ENCODE measurements at regions not wholly inside any gene's neighbourhood (a gene's known extent, or its start where the extent isn't known, plus 50 kb on each side); places are given as distances from the start of the nearest gene placed in this dataset.
A peak's percentile ranks its signal among the peaks of the same experiment; 100 is the strongest.

GRCh38 chr2:240224676-240225075 is 84.2 kb upstream of the OTOS start:
- intact Hi-C loops (cut with micrococcal nuclease) (no loop called here), dilution Hi-C loops (cut with HindIII; ENCODE audit: low sequenced_read_pairs, unreplicated experiment) (no loop called here), in situ Hi-C loops (cut with MboI; ENCODE audit: low sequenced_read_pairs) (no loop called here)
- ChIA-PET CTCF (no interaction called here), POLR2A (ENCODE audit: unreplicated experiment) (no interaction called here)
- H2BK120ac ChIP-seq (ENCODE audit: low read depth, low read length): no peak overlapping the region
- H2BK20ac ChIP-seq (ENCODE audit: low read depth, low read length): no peak overlapping the region
- H3K27me3 ChIP-seq (ENCODE audit: control insufficient read depth, insufficient read depth, low read length): no peaks in the 10 kb centered on the region; the same call in 1 of the 2 replicates
- no peak overlapping the region for H3K4me2 ChIP-seq (ENCODE audit: low read depth, low read length)
- no TSS peak for BruUV-seq (replicated peaks)
- ATAC-seq (ENCODE audit: low read depth) (peak; percentile 53), DNase-seq (peak; percentile 84)
- no peak overlapping the region for H2AFZ ChIP-seq (replicated peaks; ENCODE audit: low read length, poor library complexity)
- peaks cover 6% of the 10 kb centered on the region for H3K9me3 ChIP-seq (ENCODE audit: control insufficient read depth, insufficient read depth, low read length)
- H3K36me3 ChIP-seq (ENCODE audit: control insufficient read depth, insufficient read depth, low read length): no peaks in the 10 kb centered on the region
- no peak overlapping the region for H3K4ac ChIP-seq (ENCODE audit: low read depth, low read length)
- no peak overlapping the region for H2AK9ac ChIP-seq (replicated peaks; ENCODE audit: low read depth, low read length, poor library complexity)
- H3K18ac ChIP-seq (ENCODE audit: low read depth, low read length): no peak overlapping the region
- H3K27ac ChIP-seq (ENCODE audit: insufficient read depth, low read length): no peak overlapping the region
- no peak overlapping the region for H4K8ac ChIP-seq (ENCODE audit: low read depth in 2 of 2, low read length in 2 of 2)
- H3K4me3 ChIP-seq (ENCODE audit: insufficient read depth, low read depth, low read length): no peak overlapping the region
- H2BK15ac ChIP-seq (ENCODE audit: low read depth, low read length): no peak overlapping the region
- no peak overlapping the region for H2AK5ac ChIP-seq (ENCODE audit: low read depth, low read length)
- H3K4me1 ChIP-seq (ENCODE audit: control insufficient read depth, insufficient read depth, low read length): peaks cover 6% of the 10 kb centered on the region
- TF ChIP-seq CEBPB (IDR thresholded peaks at IDR 0.05; ENCODE audit: low read depth, low read length): no peak
- no peak for TF ChIP-seq MAZ (IDR thresholded peaks at IDR 0.05; ENCODE audit: borderline replicate concordance, low read depth, low read length)
- TF ChIP-seq, protein P1, sequence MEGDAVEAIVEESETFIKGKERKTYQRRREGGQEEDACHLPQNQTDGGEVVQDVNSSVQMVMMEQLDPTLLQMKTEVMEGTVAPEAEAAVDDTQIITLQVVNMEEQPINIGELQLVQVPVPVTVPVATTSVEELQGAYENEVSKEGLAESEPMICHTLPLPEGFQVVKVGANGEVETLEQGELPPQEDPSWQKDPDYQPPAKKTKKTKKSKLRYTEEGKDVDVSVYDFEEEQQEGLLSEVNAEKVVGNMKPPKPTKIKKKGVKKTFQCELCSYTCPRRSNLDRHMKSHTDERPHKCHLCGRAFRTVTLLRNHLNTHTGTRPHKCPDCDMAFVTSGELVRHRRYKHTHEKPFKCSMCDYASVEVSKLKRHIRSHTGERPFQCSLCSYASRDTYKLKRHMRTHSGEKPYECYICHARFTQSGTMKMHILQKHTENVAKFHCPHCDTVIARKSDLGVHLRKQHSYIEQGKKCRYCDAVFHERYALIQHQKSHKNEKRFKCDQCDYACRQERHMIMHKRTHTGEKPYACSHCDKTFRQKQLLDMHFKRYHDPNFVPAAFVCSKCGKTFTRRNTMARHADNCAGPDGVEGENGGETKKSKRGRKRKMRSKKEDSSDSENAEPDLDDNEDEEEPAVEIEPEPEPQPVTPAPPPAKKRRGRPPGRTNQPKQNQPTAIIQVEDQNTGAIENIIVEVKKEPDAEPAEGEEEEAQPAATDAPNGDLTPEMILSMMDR (conservative IDR thresholded peaks at IDR 0.05; ENCODE audit: low read depth, low read length): no peak
- TF ChIP-seq FOS (IDR thresholded peaks at IDR 0.05; ENCODE audit: low read depth, low read length): no peak
- TF ChIP-seq, protein P2, sequence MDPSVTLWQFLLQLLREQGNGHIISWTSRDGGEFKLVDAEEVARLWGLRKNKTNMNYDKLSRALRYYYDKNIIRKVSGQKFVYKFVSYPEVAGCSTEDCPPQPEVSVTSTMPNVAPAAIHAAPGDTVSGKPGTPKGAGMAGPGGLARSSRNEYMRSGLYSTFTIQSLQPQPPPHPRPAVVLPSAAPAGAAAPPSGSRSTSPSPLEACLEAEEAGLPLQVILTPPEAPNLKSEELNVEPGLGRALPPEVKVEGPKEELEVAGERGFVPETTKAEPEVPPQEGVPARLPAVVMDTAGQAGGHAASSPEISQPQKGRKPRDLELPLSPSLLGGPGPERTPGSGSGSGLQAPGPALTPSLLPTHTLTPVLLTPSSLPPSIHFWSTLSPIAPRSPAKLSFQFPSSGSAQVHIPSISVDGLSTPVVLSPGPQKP (IDR thresholded peaks at IDR 0.05; ENCODE audit: borderline replicate concordance, low read depth, low read length): no peak
- TF ChIP-seq RAD21 (IDR thresholded peaks at IDR 0.05; ENCODE audit: low read length): no peak
- TF ChIP-seq CHD1 (IDR thresholded peaks at IDR 0.05; ENCODE audit: low read depth, low read length): no peak
- no peak overlapping the region for H4K91ac ChIP-seq (ENCODE audit: insufficient read depth, low read depth, low read length)
- H3K9me1 ChIP-seq (ENCODE audit: insufficient read depth, low read length): no peaks in the 10 kb centered on the region
- no peaks in the 10 kb centered on the region for H3K79me1 ChIP-seq (ENCODE audit: low read depth in 1 of 2, low read length in 2 of 2)
- no peak overlapping the region for H3K23ac ChIP-seq (ENCODE audit: low read depth, low read length)
- H2BK5ac ChIP-seq (ENCODE audit: low read depth, low read length, poor library complexity, severe bottlenecking): no peak overlapping the region
- no peak overlapping the region for H3K14ac ChIP-seq (replicated peaks; ENCODE audit: low read depth, low read length)
- H4K20me1 ChIP-seq (ENCODE audit: insufficient read depth, low read length): no peaks in the 10 kb centered on the region
- no peak overlapping the region for H4K5ac ChIP-seq (ENCODE audit: low read depth, low read length)
- WGBS, 2 experiments (ENCODE audit: extremely low coverage in 2 of 2, insufficient read length in 1 of 2): no CpG with 5 or more reads among the region's 5 CpGs
- no peak overlapping the region for H3K9ac ChIP-seq (ENCODE audit: low read depth, low read length)
- H3K56ac ChIP-seq (ENCODE audit: extremely low read depth, insufficient read depth, low read length): no peak overlapping the region

Data from IMR-90 (cell line).